GM12878 (cell line): ENCODE measurements at regions not wholly inside any gene's neighbourhood (a gene's known extent, or its start where the extent isn't known, plus 50 kb on each side); places are given as distances from the start of the nearest gene placed in this dataset.

Experiments
- ATAC-seq: fragments of 200-7000 bp; cut with Tn5 transposase; 3 replicates; pipeline ENCODE4 v1.9.1; 2020; ENCODE audit warnings: mild to moderate bottlenecking, moderate library complexity
- BruUV-seq: library from RNA; stranded (reverse); fragments of 400-500 nt; replicated peaks from 2 replicates; lab custom pipeline; 2021; lab: Mats Ljungman, UMichigan
- CTCF ChIA-PET: fragments of 300-600 bp; sonication (Branson Sonifier 250); formaldehyde crosslinking; extraction: SDS; loops from one replicate; lab custom pipeline; 2021; ENCODE audit warnings: inconsistent platforms; lab: Yijun Ruan, JAX
- POLR2A ChIA-PET: fragments of 350-600 bp; formaldehyde crosslinking; extraction: SDS; loops from one replicate; lab custom pipeline; 2021; ENCODE audit warnings: inconsistent platforms; lab: Charles Lee
- RAD21 ChIA-PET: fragments of 300-600 bp; sonication (Branson Sonifier 250); formaldehyde crosslinking; loops from one replicate; lab custom pipeline; 2023; ENCODE audit warnings: antibody characterized with exemption; ENCODE audit not compliant: unreplicated experiment; lab: Charles Lee
- SMC1A ChIA-PET: fragments of 300-600 bp; sonication (Branson Sonifier 250); formaldehyde crosslinking; loops from one replicate; lab custom pipeline; 2023; ENCODE audit not compliant: unreplicated experiment, uncharacterized antibody; lab: Charles Lee
- DNase-seq: peaks from one replicate; pipeline ENCODE4 v3.0.0-alpha.2; 2011; ENCODE audit warnings: low read depth, low spot score
- FAIRE-seq: peaks from 3 replicates; lab custom pipeline; 2011; peaks lifted over from hg19 to GRCh38; lab: Jason Lieb, UNC
- H2AFZ ChIP-seq: 2 replicates; pipeline ENCODE4 v1.6.0; 2011; ENCODE audit warnings: low read depth, low read length, control low read depth; ENCODE audit not compliant: control insufficient read depth
- H3K27ac ChIP-seq: 2 replicates; pipeline ENCODE4 v1.5.1; 2011; ENCODE audit warnings: control low read depth; ENCODE audit not compliant: control insufficient read depth, insufficient read depth
- H3K27me3 ChIP-seq, 2 experiments: replicated peaks in 1 of 2; 2 replicates each; pipeline versions ENCODE4 v1.6.0 to v1.6.1; 2011; ENCODE audit warnings: low read length in 1 of 2; ENCODE audit not compliant: control insufficient read depth in 2 of 2, insufficient read depth in 2 of 2
- H3K36me3 ChIP-seq, 2 experiments: 2 replicates each; pipeline ENCODE4 v1.5.1; 2011; ENCODE audit warnings: low read length in 1 of 2; ENCODE audit not compliant: control insufficient read depth in 2 of 2, insufficient read depth in 2 of 2
- H3K4me1 ChIP-seq: 2 replicates; pipeline ENCODE4 v1.6.1; 2011; ENCODE audit warnings: mild to moderate bottlenecking, low read length, moderate library complexity, mixed read lengths; ENCODE audit not compliant: control insufficient read depth, insufficient read depth
- H3K4me2 ChIP-seq: 2 replicates; pipeline ENCODE4 v1.6.0; 2011; ENCODE audit warnings: control low read depth; ENCODE audit not compliant: control insufficient read depth, insufficient read depth
- H3K4me3 ChIP-seq: fragments of 200-600 bp; sonication (generic); 2 replicates; pipeline ENCODE4 v1.5.1; 2016
- H3K79me2 ChIP-seq: 2 replicates; pipeline ENCODE4 v1.6.0; 2011; ENCODE audit warnings: low read length; ENCODE audit not compliant: control insufficient read depth, insufficient read depth
- H3K9ac ChIP-seq: 2 replicates; pipeline ENCODE4 v1.8.0; 2011; ENCODE audit warnings: low read length, control low read depth, mixed read lengths; ENCODE audit not compliant: control insufficient read depth, insufficient read depth
- H3K9me3 ChIP-seq: replicated peaks from 3 replicates; pipeline ENCODE4 v1.5.1; 2011; ENCODE audit warnings: mild to moderate bottlenecking, low read length; ENCODE audit not compliant: control insufficient read depth, insufficient read depth
- H4K20me1 ChIP-seq: 2 replicates; pipeline ENCODE4 v1.6.0; 2011; ENCODE audit not compliant: control insufficient read depth, insufficient read depth
- CHD1 ChIP-seq: IDR thresholded peaks from 2 replicates; pipeline ENCODE4 v1.6.1; 2012; ENCODE audit warnings: low read depth, low read length, improper control_type of control experiment
- HDAC6 ChIP-seq: fragments of 200-600 bp; sonication (generic); IDR thresholded peaks from one replicate; pipeline ENCODE4 v1.8.0; 2017; ENCODE audit warnings: antibody characterized with exemption; ENCODE audit not compliant: unreplicated experiment
- JUNB ChIP-seq: IDR thresholded peaks from 2 replicates; pipeline ENCODE4 v1.6.1; 2016; ENCODE audit warnings: antibody characterized with exemption, mild to moderate bottlenecking
- PML ChIP-seq: IDR thresholded peaks from 2 replicates; pipeline ENCODE4 v1.6.1; 2012; ENCODE audit warnings: low read length, inconsistent platforms
- RAD21 ChIP-seq: IDR thresholded peaks from 2 replicates; pipeline ENCODE4 v1.6.1; 2011; ENCODE audit warnings: mild to moderate bottlenecking, low read depth, low read length, moderate library complexity; ENCODE audit not compliant: insufficient read depth
- SMC3 ChIP-seq: IDR thresholded peaks from 2 replicates; pipeline ENCODE4 v1.6.1; 2011; ENCODE audit warnings: low read length, improper control_type of control experiment, borderline replicate concordance
- TCF7 ChIP-seq: IDR thresholded peaks from 2 replicates; pipeline ENCODE4 v1.6.1; 2014; ENCODE audit warnings: antibody characterized with exemption, borderline replicate concordance
- WGBS: methylation state at CpG from one replicate; pipeline ENCODE4 v1.1.6; 2016; ENCODE audit warnings: low lambda C conversion rate; ENCODE audit not compliant: insufficient replicate concordance, insufficient coverage; ENCODE audit errors: missing lambda C conversion rate; 5-methylcytosine and 5-hydroxymethylcytosine counted together
- in situ Hi-C: fragments of 300-500 bp; cut with MboI; formaldehyde crosslinking; loops from 9 replicates; pipeline ENCODE4 v1.14.3; 2018; ENCODE audit warnings: mixed read lengths
- intact Hi-C: fragments of 100-400 bp; cut with micrococcal nuclease; formaldehyde crosslinking; loops from one replicate; pipeline ENCODE4 v1.14.2; 2022; ENCODE audit not compliant: unreplicated experiment
- TF ChIP-seq, protein P1 (sequence below), 3 experiments: IDR thresholded peaks in 2 of 3; conservative IDR thresholded peaks in 1 of 3; 2 replicates each; pipeline ENCODE4 v1.5.1; 2011; ENCODE audit warnings: low read depth in 3 of 3, low read length in 3 of 3, mild to moderate bottlenecking in 3 of 3, control low read depth in 2 of 3, moderate library complexity in 2 of 3, inconsistent platforms in 1 of 3, mixed read lengths in 1 of 3; ENCODE audit not compliant: control insufficient read depth in 2 of 3, insufficient read depth in 1 of 3; ENCODE audit errors: extremely low read depth in 1 of 3
- TF ChIP-seq, protein P2 (sequence below): IDR thresholded peaks from 2 replicates; pipeline ENCODE4 v1.6.1; 2012; ENCODE audit warnings: mild to moderate bottlenecking, low read depth, low read length

DNA sequence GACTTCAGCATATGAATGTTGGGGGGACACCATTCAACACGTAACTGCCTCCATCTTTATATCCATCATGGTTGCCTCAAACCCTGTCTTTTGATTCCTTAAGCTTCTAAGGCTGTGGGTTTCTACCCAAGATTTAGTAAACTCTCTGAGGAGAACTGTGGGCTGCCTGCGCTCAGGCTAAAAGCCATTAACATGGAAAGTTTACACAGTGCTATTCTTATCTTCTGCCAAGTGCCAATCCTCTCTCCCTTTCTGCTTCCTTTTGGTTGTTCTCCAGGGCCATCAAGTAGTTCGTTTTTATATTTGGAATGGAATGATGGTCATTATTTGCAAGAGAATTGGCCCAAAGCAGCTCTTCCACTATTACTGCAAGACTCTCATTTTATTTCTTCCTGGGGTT lies 97.3 kb upstream of the KLF14 start:
- no peaks in the 10 kb centered on the region for H3K4me1 ChIP-seq
- ChIA-PET RAD21 (interaction anchor here (1.2 to 2.5 kb wide), 4 partner anchors 9 to 794 kb away, joined by 3 to 7 read pairs (median 6); no protein-coding TSS in a partner anchor), CTCF (interaction anchor here (0.6 to 1.4 kb wide), 6 partner anchors 10 to 684 kb away, joined by 3 to 7 read pairs (median 4); no protein-coding TSS in a partner anchor), SMC1A (interaction anchor here (0.7 to 1.4 kb wide), 6 partner anchors 9 to 587 kb away, joined by 3 to 5 read pairs (median 3); no protein-coding TSS in a partner anchor), POLR2A (no interaction called here)
- H4K20me1 ChIP-seq = no peaks in the 10 kb centered on the region
- peaks cover 4% of the 10 kb centered on the region for H3K9me3 ChIP-seq
- intact Hi-C loops (loop anchor here (5.0 kb wide), 1 partner anchor 589 kb away; no protein-coding TSS in a partner anchor), in situ Hi-C loops (no loop called here)
- H2AFZ ChIP-seq = no peak overlapping the region
- no peak overlapping the region for H3K9ac ChIP-seq
- H3K4me3 ChIP-seq = no peak overlapping the region
- no peaks in the 10 kb centered on the region for H3K36me3 ChIP-seq
- ATAC-seq = no peak
- no TSS peak for BruUV-seq
- DNase-seq = no peak
- no peaks in the 10 kb centered on the region for H3K27me3 ChIP-seq
- WGBS = 33% methylated on average over 3 of the region's 3 CpGs
- H3K79me2 ChIP-seq = no peaks in the 10 kb centered on the region
- H3K4me2 ChIP-seq = no peak overlapping the region
- no peak overlapping the region for H3K27ac ChIP-seq
- TF ChIP-seq JUNB (no peak), CHD1 (no peak), PML (no peak)
- FAIRE-seq = no peak

DNA sequence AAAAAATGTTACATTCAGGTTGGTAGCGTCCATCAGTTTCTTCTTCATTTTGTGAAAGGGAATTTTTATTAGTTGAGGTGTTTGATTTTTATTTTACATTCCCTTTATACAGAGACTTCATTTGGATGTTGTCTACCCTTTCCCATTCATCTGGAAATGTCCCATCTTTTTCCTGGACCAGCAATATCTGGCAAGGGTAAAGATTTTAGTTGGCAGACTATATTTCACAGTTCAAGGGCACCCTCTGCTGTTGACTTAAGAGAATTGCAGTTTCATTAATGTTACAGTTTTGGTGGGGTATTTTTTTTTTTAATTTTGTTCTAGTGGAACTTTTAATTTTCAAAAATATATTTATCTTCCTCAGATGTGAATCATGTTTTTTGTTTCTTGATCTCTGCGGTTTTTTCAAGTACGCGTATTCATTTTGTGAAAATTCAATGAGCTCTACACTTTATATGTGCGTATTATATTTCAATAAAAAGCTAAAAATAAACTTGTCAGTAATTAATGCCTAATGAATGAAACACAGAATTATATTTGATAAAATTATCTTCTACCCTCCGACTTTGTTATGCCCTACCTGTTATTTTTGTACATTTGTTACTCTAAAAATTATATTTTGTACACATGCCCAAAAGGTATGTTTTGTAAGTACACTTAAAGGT lies 97.9 kb upstream of the KLF14 start:
- intact Hi-C loops = loop anchor here (1.0 to 5.0 kb wide), 2 partner anchors 590 to 769 kb away; no protein-coding TSS in a partner anchor

More for the DNA sequence above, 97.9 kb upstream of the KLF14 start:
- no peak overlapping the region for H3K4me2 ChIP-seq
- ChIA-PET POLR2A (interaction anchor here (0.9 kb wide), 1 partner anchor 760 kb away, joined by 3 read pairs; no protein-coding TSS in a partner anchor), CTCF (interaction anchor here (0.6 to 2.6 kb wide), 27 partner anchors 9 to 770 kb away, joined by 3 to 11 read pairs (median 3); no protein-coding TSS in a partner anchor), RAD21 (interaction anchor here (1.0 to 2.5 kb wide), 8 partner anchors 9 to 794 kb away, joined by 3 to 8 read pairs (median 6); no protein-coding TSS in a partner anchor), SMC1A (interaction anchor here (0.5 to 1.4 kb wide), 9 partner anchors 10 to 760 kb away, joined by 3 to 5 read pairs (median 3); no protein-coding TSS in a partner anchor)
- 47% methylated on average over 6 of the region's 6 CpGs for WGBS
- H4K20me1 ChIP-seq = no peaks in the 10 kb centered on the region
- no peaks in the 10 kb centered on the region for H3K36me3 ChIP-seq
- H3K4me3 ChIP-seq = no peak overlapping the region
- FAIRE-seq (peak; percentile 96), DNase-seq (no peak), ATAC-seq (no peak)
- in situ Hi-C loops = no loop called here
- no peak overlapping the region for H3K9ac ChIP-seq
- peaks cover 2% of the 10 kb centered on the region for H3K9me3 ChIP-seq
- no peaks in the 10 kb centered on the region for H3K27me3 ChIP-seq
- H2AFZ ChIP-seq = no peak overlapping the region
- H3K27ac ChIP-seq = no peak overlapping the region
- no TSS peak for BruUV-seq
- no peaks in the 10 kb centered on the region for H3K79me2 ChIP-seq
- TF ChIP-seq SMC3 (peak; percentile 53; the same call in 1 of the 2 replicates), TCF7 (no peak), HDAC6 (no peak), RAD21 (peak; percentile 88)
- TF ChIP-seq, protein P1, sequence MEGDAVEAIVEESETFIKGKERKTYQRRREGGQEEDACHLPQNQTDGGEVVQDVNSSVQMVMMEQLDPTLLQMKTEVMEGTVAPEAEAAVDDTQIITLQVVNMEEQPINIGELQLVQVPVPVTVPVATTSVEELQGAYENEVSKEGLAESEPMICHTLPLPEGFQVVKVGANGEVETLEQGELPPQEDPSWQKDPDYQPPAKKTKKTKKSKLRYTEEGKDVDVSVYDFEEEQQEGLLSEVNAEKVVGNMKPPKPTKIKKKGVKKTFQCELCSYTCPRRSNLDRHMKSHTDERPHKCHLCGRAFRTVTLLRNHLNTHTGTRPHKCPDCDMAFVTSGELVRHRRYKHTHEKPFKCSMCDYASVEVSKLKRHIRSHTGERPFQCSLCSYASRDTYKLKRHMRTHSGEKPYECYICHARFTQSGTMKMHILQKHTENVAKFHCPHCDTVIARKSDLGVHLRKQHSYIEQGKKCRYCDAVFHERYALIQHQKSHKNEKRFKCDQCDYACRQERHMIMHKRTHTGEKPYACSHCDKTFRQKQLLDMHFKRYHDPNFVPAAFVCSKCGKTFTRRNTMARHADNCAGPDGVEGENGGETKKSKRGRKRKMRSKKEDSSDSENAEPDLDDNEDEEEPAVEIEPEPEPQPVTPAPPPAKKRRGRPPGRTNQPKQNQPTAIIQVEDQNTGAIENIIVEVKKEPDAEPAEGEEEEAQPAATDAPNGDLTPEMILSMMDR (IDR thresholded peaks at IDR 0.05 in 2 of 3, conservative IDR thresholded peaks at IDR 0.05 in 1 of 3; ENCODE audit: control insufficient read depth in 2 of 3, extremely low read depth in 1 of 3, insufficient read depth in 1 of 3, low read depth in 3 of 3, low read length in 3 of 3) = peak; percentile 58 to 68 (median 68)
- TF ChIP-seq, protein P2, sequence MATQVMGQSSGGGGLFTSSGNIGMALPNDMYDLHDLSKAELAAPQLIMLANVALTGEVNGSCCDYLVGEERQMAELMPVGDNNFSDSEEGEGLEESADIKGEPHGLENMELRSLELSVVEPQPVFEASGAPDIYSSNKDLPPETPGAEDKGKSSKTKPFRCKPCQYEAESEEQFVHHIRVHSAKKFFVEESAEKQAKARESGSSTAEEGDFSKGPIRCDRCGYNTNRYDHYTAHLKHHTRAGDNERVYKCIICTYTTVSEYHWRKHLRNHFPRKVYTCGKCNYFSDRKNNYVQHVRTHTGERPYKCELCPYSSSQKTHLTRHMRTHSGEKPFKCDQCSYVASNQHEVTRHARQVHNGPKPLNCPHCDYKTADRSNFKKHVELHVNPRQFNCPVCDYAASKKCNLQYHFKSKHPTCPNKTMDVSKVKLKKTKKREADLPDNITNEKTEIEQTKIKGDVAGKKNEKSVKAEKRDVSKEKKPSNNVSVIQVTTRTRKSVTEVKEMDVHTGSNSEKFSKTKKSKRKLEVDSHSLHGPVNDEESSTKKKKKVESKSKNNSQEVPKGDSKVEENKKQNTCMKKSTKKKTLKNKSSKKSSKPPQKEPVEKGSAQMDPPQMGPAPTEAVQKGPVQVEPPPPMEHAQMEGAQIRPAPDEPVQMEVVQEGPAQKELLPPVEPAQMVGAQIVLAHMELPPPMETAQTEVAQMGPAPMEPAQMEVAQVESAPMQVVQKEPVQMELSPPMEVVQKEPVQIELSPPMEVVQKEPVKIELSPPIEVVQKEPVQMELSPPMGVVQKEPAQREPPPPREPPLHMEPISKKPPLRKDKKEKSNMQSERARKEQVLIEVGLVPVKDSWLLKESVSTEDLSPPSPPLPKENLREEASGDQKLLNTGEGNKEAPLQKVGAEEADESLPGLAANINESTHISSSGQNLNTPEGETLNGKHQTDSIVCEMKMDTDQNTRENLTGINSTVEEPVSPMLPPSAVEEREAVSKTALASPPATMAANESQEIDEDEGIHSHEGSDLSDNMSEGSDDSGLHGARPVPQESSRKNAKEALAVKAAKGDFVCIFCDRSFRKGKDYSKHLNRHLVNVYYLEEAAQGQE = no peak
- H3K4me1 ChIP-seq = no peaks in the 10 kb centered on the region
